Mucosa of gallbladder (tissue), 1 donor: ENCODE measurements at regions not wholly inside any gene's neighbourhood (a gene's known extent, or its start where the extent isn't known, plus 50 kb on each side); places are given as distances from the start of the nearest gene placed in this dataset.
"Not testable (repeated sequence)": the region's sequence is repeated elsewhere in the genome, so short reads cannot be mapped to it uniquely, and the experiment has no call there.

Source experiments
- DNase-seq: peaks from one replicate; pipeline ENCODE4 v3.0.0-alpha.2; 2020; ENCODE audit warnings: low spot score
- donor health status: DM: no; HTN: no; CAD: no.

DNA sequence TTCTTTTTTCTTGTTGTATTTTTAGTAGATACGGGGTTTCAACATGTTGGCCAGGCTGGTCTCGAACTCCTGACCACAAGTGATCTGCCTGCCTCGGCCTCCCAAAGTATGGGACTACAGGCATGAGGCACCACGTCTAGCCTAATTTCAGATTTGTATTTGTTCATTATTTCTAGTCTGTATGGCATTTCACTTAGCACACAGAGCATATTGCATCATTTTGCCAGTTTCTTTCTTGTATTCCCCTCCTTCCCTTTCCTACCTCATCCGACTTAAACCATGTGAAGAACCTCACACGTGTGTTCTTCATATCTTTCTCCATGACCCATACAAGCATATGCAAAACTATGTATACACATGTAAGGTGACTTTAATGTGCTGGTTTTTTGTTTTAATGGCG is 470.0 kb downstream of the CBLN4 start:
- DNase-seq = no peak

DNA sequence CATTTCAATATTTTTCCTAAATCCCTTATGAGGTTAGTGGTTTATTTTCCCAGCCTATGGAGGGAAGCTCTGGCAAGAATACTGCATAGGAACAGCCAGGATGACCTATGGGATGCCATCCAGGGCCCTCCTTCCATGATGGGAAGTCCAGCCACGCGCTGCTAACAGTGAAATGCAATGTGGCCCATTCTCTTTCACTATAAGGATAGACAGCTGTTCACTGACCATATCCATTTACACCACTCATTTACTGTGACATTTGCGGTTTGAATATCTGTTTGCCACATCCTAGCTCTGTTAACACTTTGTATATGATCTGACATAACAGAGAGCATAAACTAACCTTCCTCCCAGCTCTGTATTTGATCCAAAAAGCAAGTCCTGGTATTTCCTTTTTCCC is 471.7 kb downstream of the CBLN4 start:
- DNase-seq = no peak

DNA sequence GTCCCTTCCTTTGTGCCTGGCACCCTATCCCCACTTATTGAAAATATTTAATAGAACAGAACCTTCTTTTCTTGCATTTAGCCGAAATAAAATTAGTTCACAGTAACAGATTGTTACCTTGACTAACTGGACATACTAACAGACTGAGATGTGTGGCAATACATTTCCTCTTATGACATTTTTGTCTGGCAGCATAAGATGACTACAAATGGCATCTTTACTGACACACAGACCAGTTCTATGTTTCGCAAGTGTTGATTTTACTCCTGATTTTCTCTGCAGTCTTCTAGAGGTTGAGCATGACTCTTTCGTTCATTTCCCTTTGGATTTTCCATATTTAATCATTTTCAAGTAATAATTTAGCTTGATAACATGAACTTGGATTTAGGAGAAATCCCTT is 474.6 kb downstream of the CBLN4 start:
- no peak for DNase-seq

DNA sequence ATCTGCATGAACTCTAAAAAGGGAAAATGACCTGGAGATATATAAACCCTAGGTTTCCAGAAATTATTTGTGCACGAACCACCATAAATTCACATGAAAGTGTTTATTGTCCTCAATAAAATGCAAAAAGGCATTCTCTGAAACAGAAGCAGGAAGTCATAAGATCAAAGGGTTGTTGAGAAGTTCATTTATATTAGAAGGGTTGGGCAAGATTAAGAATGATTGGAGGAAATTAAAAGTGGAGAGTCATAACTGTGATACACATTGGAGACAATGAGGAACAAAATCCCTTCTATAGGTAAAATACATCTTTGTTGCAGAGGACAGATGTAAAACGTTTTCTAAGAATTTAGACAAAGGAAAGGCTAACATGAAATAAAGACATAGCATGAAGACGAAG is 476.8 kb downstream of the CBLN4 start:
- no peak for DNase-seq

DNA sequence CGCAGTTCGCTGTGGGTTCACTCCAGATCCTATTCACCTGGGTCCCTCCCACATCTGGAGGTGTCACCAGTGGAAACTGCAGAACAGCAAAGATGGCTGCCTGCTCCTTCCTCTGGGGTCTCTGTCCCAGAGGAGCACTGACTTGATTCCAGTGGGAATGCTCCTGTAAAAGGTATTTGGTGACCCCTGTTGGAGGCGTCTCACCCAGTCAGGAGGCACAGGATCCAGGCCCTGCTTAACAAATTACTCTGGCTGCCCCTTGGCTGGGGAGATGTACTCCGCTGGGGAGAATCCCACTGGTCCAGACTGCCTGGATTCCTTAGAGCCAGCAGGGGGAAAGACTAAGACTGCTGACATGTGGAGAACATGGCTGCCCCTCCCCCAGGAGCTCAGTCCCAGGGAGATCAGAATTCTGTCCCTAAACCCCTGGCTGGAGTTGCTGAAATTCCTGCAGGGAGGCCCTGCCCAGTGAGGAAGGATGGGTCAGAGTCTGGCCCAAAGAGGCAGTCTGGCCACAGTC is 483.0 kb downstream of the CBLN4 start:
- no peak for DNase-seq

DNA sequence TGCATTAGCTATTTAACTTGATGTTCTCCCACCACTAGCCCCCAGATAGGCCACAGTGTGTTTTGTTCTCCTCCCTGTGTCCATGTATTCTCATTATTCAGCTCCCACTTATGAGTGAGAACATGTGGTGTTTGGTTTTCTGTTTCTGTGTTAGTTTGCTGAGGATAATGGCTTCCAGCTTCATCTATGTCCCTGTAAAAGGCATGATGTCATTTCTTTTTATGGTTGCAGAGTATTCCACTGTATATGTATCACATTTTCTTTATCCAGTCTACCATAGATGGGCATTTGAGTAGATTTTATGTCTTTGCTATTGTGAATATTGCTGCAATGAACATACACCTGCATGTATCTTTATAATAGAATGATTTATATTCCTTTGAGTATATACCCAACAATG is 487.7 kb downstream of the CBLN4 start:
- DNase-seq = not testable (repeated sequence)

DNA sequence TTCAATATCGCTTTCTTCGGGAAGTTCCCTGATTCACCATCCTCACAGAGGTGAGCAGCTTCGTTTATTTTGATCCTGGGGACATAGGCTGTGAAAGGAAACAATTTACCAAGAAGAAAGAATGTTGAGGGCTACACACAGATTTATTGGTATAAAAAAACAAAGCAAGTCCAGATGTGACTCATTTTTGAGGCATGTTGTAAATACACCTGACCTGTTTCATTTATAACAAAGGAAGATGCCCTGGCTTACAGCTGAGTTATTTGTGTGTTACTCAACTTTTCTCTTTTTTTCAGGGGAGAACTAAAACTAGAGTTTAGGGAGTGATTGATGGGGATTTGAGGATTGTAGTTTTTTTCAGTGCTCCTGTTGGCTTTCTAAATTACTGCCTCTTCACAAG is 489.5 kb downstream of the CBLN4 start:
- no peak for DNase-seq

DNA sequence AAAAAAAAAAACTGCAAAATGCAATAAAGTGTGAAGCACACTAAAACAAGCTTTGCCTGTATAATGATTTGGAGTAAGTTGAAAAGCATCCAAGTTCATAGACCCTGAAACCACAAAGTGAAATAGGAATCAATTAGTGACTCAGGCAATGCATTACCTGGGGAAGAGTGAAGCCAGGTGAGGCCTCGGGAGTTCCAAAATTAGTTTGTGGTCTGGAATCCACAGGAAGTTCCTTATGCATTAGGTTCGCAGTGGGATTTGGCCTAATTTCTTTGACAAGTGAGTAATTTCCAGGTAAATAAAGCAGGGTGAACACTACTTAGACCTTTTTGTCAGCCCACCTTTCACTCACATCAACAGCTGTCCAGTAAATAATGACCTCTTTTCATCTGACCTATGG is 490.8 kb downstream of the CBLN4 start:
- DNase-seq = no peak

DNA sequence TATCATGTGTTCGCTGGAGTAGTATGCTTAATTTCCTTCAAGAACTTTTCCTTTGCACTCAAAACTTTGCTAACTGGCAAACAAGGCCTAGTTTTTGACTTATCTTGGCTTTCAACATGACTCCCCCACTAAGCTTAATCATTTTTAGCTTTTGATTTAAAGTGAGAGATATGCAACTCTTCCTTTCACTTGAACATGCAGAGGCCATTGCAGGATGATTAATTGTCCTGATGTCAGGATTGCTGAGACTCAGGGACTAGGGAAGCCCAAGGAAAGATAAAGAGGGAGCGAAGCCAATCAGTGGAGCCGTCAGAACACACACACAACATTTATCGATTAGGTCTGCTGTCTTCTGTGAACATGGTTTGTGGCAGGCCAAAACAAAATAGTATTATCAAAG is 491.4 kb downstream of the CBLN4 start:
- DNase-seq = peak; percentile 29

DNA sequence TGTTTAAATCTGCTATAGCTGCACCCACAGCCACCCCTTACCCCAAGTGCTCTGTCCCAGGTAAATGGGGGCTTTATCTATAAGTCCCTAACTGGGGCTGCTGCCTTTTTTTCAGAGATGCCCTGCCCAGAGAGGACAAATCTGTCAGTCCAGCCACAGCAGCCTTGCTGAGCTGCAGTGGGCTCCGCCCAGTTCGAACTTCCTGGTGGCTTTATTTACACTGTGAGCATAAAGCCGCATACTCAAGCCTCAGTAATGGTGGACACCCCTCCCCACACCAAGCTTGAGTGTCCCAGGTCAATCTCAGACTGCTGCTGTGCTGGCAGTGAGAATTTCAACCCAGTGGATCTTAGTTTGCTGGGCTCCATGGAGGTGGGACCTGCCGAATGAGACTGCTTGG is 505.2 kb downstream of the CBLN4 start:
- DNase-seq = no peak

DNA sequence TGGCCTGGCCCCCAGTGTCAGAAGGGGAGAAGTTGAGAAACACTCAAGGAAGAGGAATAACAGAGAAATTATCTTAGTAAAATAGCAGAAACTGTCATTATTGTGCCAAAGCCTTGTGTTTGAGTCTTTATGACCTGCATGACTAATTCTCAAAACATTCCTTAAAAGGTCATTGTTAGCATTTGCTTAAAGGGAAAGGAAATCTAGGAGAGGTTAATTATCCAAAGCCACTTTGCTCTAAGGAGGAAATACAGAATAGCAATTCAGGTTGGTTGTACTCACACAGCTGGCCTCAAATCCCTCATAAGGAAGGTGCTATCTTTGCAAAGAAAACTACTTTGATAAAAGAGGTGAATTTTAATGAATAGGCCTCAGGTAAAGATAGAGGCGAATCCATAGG is 516.7 kb downstream of the CBLN4 start:
- no peak for DNase-seq

DNA sequence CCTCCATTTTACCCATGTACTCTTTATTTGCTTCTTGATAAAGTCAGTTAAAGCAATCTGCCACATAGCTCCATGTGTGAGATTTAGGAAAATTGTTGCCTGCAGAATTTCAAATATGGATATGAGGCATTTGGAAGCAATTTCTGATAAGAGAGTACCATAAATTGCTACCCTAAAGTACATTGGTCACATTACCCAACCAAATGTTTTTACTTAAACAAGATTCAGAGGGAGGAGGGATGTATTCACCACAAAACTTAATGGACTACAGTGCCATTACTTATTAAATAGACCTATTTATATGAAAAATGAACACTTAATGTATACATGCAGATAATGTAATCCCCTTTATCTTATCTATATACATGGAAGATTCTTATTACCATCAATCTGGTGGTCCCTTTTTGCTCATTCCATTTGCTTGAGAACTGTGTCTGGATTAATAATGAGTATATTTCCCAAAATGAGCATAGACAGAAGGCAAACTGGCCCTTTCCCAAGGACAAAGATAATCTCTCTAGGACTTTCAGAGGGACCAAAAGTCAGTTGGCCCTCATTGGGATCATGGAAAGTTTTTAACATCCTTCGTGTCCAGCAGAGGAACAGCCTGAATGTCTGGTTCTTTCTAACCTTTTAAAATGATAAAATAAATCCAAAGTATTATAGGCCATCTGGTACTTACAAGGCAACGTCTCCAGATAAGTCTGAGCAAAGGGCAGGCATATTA is 526.4 kb downstream of the CBLN4 start:
- DNase-seq = no peak

DNA sequence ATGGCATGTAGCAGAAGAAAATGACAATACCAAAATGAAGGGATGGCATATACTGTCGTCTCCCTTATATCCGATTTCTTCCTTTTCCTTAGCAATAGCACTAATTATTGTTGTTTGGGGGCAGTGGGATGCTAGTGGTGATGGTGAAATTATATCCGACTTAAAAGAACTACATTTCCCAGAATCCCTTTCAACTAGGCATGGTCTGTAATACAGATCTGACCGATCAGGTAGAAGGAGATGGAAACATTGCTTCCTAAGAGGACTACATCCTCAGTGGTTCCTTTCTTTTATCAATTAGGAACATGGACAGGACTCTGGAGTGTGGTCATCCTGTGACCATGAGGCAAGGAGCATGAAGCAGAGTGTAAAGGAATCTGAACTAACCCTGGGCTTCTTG is 532.6 kb downstream of the CBLN4 start:
- no peak for DNase-seq

DNA sequence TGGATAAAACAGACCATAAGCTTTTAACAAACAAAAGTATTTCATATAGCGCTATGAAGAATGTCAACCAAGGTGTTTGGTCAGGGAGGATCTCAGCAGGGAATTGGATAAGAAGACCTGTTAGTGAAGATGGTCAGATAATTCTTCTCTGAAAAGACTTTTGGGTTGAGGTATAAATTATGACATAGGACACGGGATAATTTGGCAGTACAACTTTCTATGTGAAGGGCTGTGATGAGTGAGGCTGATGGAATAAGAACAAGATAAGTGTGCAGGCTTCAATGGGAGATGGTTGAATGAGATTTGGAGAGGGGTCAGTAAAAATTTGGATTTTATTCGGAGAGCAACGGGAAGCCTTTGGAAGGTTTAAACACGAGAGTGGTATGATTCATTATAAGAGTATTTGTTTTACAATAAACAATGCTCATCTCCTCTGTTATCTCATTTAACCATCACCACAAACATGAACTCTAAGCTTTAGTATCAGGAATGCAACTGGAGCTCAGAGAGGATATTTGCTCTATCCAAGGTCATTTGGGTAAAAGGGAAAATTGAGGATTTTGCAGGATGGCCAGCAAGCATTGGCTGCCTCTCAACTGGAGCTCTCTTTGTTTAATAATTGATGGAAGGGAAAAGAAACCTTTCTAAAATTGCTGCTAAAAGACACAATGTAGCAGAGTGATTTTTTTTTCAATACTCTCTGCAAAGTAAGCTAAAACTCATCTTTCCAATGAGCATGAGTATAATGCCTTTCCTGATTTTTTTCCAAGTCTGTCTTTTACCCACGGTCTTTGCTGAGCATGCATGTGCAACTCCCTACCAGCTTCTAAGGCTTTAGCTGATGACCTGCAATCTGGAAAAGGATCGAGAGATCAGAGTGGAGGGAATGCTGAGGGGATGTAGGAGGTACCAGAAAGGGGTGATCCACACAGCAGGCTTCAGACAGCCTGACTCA is 534.0 kb downstream of the CBLN4 start:
- DNase-seq = no peak

DNA sequence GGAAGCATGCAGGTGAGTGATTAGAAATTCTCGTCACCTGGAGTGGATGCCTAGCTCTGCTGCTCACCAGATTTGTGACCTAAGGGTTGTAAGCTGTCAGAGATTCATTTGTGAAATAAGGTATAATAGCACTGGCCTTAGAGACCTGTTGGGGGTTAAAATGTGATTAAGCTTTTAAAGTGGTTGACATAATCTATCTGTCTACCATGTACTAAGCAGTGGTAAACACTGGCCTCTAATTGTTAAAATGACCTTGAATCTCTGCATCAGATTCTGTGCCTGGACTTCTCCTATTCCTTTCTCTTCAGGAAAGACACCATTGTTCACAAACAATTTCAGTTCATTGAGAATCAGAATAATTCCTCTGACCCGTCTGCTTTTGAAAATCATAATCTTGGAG is 536.2 kb downstream of the CBLN4 start:
- no peak for DNase-seq

DNA sequence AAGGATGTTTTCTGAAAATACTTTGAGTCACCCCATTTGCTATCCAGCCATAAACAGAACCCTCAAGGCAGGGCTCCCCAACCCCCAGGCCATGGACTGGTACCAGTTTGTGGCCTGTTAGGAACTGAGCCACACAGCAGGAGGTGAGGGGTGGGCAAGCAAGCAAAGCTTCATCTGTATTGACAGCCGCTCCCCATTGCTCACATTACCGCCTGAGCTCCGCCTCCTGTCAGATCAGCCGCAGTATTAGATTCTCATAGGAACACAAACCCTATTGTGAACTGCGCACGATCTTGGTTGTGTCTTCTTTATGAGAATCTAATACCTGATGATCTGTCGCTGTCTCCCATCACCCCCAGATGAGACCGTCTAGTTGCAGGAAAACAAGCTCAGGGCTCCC is 543.8 kb downstream of the CBLN4 start:
- DNase-seq = no peak

DNA sequence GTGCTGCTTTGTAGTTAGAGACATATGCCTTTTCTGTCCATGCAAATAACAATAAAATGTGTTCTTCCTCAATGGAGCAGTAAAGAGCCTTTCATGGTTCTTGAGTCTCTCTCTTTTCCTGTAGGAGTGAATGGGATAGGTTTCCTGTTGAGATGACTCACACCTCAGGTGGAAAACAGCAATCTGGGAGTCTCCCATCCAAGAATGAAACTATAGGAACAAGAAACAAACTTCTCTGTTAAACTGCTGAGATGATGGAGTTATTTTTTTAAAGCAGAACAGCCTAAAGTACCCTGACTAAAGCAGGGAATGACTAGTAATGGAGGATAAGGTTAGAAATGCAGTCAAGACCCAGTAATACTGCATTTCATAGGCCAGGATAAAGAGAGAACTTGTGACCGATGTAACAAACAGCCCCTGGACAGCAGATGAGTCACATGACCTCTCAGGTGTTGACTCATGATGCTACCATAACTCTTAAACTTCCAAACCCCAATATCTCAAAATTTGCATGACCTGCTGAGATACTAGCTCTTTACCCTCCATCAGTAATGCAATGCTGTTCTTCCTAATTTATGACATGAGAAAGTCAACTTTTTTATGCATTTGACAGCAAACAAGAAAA is 548.9 kb downstream of the CBLN4 start:
- DNase-seq = no peak

DNA sequence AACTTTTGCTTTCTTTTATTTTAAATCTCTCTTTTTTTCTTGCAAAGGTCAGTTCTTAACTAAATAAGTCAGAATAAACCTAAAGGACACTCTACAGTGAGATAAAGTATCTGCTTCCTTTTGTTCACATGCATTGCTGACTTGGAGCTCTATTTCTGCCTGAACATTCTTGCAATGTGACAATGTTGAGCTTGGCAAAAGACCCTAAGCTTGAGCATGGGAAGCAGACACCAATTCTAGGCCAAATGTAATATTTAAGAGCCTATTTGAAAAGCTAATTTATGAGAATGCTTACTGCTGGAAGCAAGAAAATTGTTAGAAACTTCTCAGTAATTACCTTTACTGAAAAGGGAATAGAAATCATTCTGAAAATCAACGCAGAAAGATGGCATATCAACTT is 556.2 kb downstream of the CBLN4 start:
- no peak for DNase-seq

DNA sequence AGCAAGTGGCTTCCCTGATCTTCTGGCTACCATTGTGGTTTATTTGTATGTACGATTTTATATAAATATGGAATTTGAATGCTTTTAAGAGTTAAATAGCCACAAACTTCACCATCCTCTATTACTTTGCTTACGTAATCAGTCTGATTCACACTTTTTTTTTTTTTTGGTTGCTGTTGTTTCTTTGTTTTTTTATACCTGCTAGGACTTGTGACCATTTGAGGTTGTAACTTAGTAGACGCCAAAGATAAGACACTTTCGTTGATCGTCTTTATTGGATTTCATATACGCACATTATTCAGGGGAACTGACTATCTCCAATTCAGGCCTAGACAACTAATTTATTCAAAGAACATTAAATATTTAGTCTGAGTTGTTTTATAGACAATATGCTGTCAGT is 559.0 kb downstream of the CBLN4 start:
- DNase-seq = no peak

DNA sequence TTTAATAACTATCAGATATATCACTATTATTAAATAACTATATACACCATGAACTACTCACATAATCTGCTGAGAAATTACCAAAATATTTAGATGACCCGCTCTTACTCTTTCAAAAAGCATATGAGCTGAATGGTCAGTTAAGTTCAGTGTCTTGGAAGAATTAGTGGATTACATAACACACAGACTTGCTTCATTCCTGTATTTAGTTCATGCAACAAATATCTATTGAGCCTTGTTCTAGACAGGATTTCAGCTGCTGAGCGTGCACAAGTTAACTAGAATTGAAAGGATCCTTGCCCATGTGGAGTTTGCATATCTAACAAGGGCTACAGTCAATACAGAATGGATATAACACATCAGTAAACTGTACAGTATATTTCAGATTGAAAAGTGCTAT is 566.2 kb downstream of the CBLN4 start:
- DNase-seq = no peak

DNA sequence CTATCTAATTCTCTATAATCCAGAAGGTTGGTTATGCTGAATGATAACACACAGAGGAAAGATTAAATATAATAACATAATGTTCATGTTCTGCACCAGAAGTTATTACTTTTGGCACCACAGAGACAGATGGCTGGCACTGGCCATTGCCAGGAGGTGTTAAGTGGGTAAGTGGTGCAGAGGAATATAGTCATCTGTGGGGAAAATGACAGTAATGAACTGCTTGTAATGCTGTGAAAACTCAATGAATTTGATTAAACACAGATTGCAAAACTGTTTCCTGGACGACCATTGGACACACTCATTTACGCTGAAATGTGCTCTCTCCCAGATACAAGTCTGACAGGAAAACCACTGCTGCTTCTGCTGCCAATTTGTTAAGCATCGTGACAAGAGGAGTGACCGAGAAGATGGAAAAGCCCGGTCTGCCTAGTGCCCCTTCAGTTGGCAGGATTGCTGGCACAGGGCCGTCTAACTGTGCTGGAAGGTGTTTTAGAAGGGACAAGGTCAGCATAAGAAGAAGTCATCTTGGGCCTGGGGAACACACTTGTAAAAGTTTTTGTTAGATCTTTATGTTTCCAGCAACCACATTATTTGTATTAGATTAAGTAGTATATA is 567.4 kb downstream of the CBLN4 start:
- DNase-seq = no peak

DNA sequence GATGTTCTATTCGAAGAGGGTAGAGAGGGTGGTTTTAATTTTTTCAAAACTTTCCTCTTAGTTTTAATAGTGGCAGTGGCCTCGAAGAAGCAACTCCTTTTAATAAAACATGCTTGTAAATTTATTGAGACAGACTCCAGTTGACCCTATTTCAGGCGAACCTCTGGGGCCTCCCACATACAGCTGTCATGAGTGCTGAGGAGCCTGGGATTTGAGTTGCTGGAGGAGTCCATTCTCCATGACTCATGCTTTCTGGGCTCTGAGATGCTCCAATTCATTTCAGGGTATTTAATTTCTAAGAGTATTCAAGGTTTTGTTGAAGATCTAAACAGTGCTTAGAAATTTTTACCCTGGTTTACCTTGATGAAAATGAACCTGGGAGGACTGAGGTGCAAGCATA is 580.4 kb downstream of the CBLN4 start:
- DNase-seq = no peak
